RWPE1 (cell line): ENCODE measurements at regions not wholly inside any gene's neighbourhood (a gene's known extent, or its start where the extent isn't known, plus 50 kb on each side); places are given as distances from the start of the nearest gene placed in this dataset.

ENCODE experiments used
- CTCF ChIA-PET: fragments of 350-600 bp; sonication (Branson Sonifier 250); formaldehyde crosslinking; extraction: SDS; loops from one replicate; lab custom pipeline; 2021; lab: Yijun Ruan, JAX
- POLR2A ChIA-PET: fragments of 400-600 bp; formaldehyde crosslinking; extraction: SDS; loops from one replicate; lab custom pipeline; 2020; ENCODE audit warnings: antibody characterized with exemption; ENCODE audit not compliant: low non-redundant PET; lab: Yijun Ruan, JAX
- DNase-seq: peaks from one replicate; pipeline ENCODE4 v3.0.0; 2012; ENCODE audit warnings: low spot score
- H3K27ac ChIP-seq: fragments of 450-650 bp; 2 replicates; pipeline ENCODE4 v1.5.1; 2017
- CTCF ChIP-seq: fragments of 450-650 bp; conservative IDR thresholded peaks from 2 replicates; pipeline ENCODE4 v1.5.1; 2017; ENCODE audit warnings: low read depth, mild to moderate bottlenecking

- CTCF ChIA-PET, result interaction anchor here (1.1 kb wide), 1 partner anchor 12 kb away, joined by 3 read pairs; no protein-coding TSS in a partner anchor
- POLR2A ChIA-PET, result no interaction called here
These were observed 494.5 kb downstream of the RMST start for GRCh38 chr12:97957109-97957508.

GRCh38 chr12:97960225-97960624, 497.6 kb downstream of the RMST start:
- POLR2A ChIA-PET, result no interaction called here
- no peak overlapping the region for H3K27ac ChIP-seq
- no peak for DNase-seq
- CTCF ChIA-PET, result interaction anchor here (0.7 to 1.2 kb wide), 5 partner anchors 9 to 405 kb away, joined by 3 to 5 read pairs (median 4); no protein-coding TSS in a partner anchor
- TF ChIP-seq CTCF, result no peak

More at GRCh38 chr12:97957109-97957508, 494.5 kb downstream of the RMST start:
- no peak for DNase-seq
- H3K27ac ChIP-seq, result no peak overlapping the region
- no peak for TF ChIP-seq CTCF

GRCh38 chr12:97960741-97961608, 498.4 kb downstream of the RMST start:
- peak; percentile 37 for TF ChIP-seq CTCF
- H3K27ac ChIP-seq, result no peak overlapping the region
- ChIA-PET CTCF (interaction anchor here (0.5 to 1.2 kb wide), 10 partner anchors 10 to 1651 kb away, joined by 3 to 5 read pairs (median 4); no protein-coding TSS in a partner anchor), POLR2A (no interaction called here)
- DNase-seq, result no peak

GRCh38 chr12:97967831-97968230, 505.2 kb downstream of the RMST start:
- H3K27ac ChIP-seq, result no peak overlapping the region
- ChIA-PET CTCF (no interaction called here), POLR2A (no interaction called here)
- TF ChIP-seq CTCF, result no peak
- no peak for DNase-seq

- TF ChIP-seq CTCF, result no peak
- no peak overlapping the region for H3K27ac ChIP-seq
- POLR2A ChIA-PET, result no interaction called here
- DNase-seq, result no peak
- CTCF ChIA-PET, result no interaction called here
These were observed 506.1 kb downstream of the RMST start for GRCh38 chr12:97968641-97969197.

GRCh38 chr12:97977870-97978405, 515.3 kb downstream of the RMST start:
- no peak for DNase-seq
- POLR2A ChIA-PET, result no interaction called here
- CTCF ChIA-PET, result no interaction called here

More at GRCh38 chr12:97977870-97978405, 515.3 kb downstream of the RMST start:
- no peak overlapping the region for H3K27ac ChIP-seq
- no peak for TF ChIP-seq CTCF
